Stomach smooth muscle (tissue), 2 donors: ENCODE measurements at regions not wholly inside any gene's neighbourhood (a gene's known extent, or its start where the extent isn't known, plus 50 kb on each side); places are given as distances from the start of the nearest gene placed in this dataset.
"Not testable (repeated sequence)": the region's sequence is repeated elsewhere in the genome, so short reads cannot be mapped to it uniquely, and the experiment has no call there.

Source experiments
- H3K27ac ChIP-seq: one replicate; pipeline ENCODE4 v1.7.0; 2013; ENCODE audit warnings: mild to moderate bottlenecking, low read length, inconsistent platforms
- H3K27me3 ChIP-seq, 2 donors: one replicate each; pipeline ENCODE4 v1.7.0; 2013; ENCODE audit warnings: low read length in 2 of 2; ENCODE audit not compliant: insufficient read depth in 2 of 2, control insufficient read depth in 1 of 2
- H3K36me3 ChIP-seq, 2 donors: one replicate each; pipeline ENCODE4 v1.7.0; 2013; ENCODE audit warnings: low read length in 2 of 2; ENCODE audit not compliant: control insufficient read depth in 2 of 2, insufficient read depth in 2 of 2
- H3K4me1 ChIP-seq: one replicate; pipeline ENCODE4 v1.7.0; 2013; ENCODE audit warnings: low read length; ENCODE audit not compliant: control insufficient read depth, insufficient read depth
- H3K4me3 ChIP-seq, 2 donors: one replicate each; pipeline ENCODE4 v1.7.0; 2013; ENCODE audit warnings: low read length in 2 of 2
- H3K9ac ChIP-seq, 2 donors: one replicate each; pipeline ENCODE4 v1.7.0; 2013; ENCODE audit warnings: low read length in 2 of 2, mild to moderate bottlenecking in 1 of 2
- H3K9me3 ChIP-seq, 2 donors: one replicate each; pipeline ENCODE4 v1.7.0; 2013; ENCODE audit warnings: low read length in 2 of 2; ENCODE audit not compliant: control insufficient read depth in 2 of 2
- donor health status: healthy.
- donor health status: Pancreatic carcinoma.

GRCh38 chr6:21333715-21334114 is 259.8 kb upstream of the SOX4 start:
- Histone ChIP-seq H3K4me3 (no peak overlapping the region), H3K27ac (no peak overlapping the region)

GRCh38 chr6:21334651-21335050 is 258.9 kb upstream of the SOX4 start:
- Histone ChIP-seq H3K4me3 (no peak overlapping the region), H3K36me3 (no peaks in the 10 kb centered on the region), H3K4me1 (peaks cover 8% of the 10 kb centered on the region), H3K27me3 (no peaks in the 10 kb centered on the region), H3K9ac (no peak overlapping the region), H3K9me3 (no peaks in the 10 kb centered on the region), H3K27ac (no peak overlapping the region)

More at GRCh38 chr6:21333715-21334114, 259.8 kb upstream of the SOX4 start:
- peaks cover 8% of the 10 kb centered on the region for H3K4me1 ChIP-seq
- H3K27me3 ChIP-seq = no peaks in the 10 kb centered on the region
- no peak overlapping the region for H3K9ac ChIP-seq
- no peaks in the 10 kb centered on the region for H3K36me3 ChIP-seq
- no peaks in the 10 kb centered on the region for H3K9me3 ChIP-seq

DNA sequence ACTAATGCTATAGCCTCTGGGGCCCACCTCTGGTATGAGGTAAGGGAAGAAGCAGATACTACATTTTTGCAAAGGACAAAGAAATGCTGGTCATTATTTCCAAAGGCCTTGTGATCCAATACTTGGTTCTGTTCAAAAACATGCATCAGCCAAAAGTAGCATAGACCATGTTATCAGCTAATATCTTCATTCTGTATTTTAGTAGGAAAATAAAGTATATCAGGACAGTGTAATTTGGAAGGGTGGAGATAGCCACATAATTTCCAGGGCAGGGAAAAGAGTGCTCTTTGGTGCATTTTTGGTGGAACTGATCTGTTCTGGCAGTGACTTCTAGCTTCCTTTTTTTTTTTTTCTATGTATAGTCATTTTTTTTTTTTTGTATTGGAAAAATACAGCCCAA is 258.0 kb upstream of the SOX4 start:
- H3K27me3 ChIP-seq = no peaks in the 10 kb centered on the region
- no peak overlapping the region for H3K27ac ChIP-seq
- H3K4me3 ChIP-seq = no peak overlapping the region
- no peak overlapping the region for H3K9ac ChIP-seq
- no peaks in the 10 kb centered on the region for H3K9me3 ChIP-seq
- no peaks in the 10 kb centered on the region for H3K36me3 ChIP-seq
- peaks cover 8% of the 10 kb centered on the region for H3K4me1 ChIP-seq

DNA sequence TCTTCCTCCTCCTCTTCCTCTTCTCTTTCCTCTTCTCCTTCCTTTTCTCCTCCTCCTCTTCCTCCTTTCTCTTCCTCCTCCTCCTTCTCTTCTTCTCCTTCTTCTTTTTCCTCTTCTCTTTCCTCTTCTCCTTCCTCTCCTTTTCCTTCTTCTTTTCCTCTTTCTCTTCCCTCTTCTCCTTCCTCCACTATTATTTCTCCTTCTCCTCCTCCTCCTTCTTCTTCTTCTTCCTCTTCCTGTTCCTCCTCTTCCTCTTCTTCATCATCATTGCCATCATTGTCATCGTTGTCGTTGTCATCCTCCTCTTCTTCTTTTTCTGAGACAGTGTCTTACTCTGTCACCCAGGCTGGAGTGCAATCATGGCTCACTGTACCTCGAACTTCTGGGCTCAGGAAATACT is 256.3 kb upstream of the SOX4 start:
- Histone ChIP-seq H3K27me3 (no peaks in the 10 kb centered on the region), H3K27ac (no peak overlapping the region), H3K9ac (no peak overlapping the region), H3K36me3 (no peaks in the 10 kb centered on the region), H3K4me3 (no peak overlapping the region), H3K4me1 (peaks cover 2% of the 10 kb centered on the region), H3K9me3 (no peaks in the 10 kb centered on the region)

- Histone ChIP-seq H3K27ac (no peak overlapping the region), H3K27me3 (no peaks in the 10 kb centered on the region), H3K9me3 (no peaks in the 10 kb centered on the region), H3K4me1 (no peaks in the 10 kb centered on the region), H3K36me3 (no peaks in the 10 kb centered on the region), H3K9ac (no peak overlapping the region), H3K4me3 (no peak overlapping the region)
Measured at GRCh38 chr6:21340573-21340972, 253.0 kb upstream of the SOX4 start.

DNA sequence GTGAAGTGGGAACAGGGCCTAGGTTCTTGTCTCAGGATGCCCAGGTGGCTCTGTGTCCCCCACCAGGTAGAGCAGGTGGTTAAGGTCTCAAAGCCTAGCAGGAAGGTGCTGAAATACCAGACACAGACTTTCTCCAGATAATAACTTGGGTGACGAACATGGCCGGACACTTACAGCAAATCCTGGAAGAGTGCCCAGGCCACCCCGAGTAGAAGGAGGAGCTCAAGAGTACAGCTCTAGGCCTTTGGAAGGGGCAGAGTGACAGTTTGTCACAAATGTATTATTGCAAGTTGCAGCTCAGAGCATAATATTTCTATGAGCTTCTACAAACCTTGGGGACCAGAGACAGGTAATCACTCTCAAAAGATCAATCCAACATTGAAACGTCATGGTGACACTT is 251.6 kb upstream of the SOX4 start:
- H3K36me3 ChIP-seq = no peaks in the 10 kb centered on the region
- no peaks in the 10 kb centered on the region for H3K27me3 ChIP-seq
- no peak overlapping the region for H3K4me3 ChIP-seq
- no peak overlapping the region for H3K27ac ChIP-seq
- H3K4me1 ChIP-seq = no peaks in the 10 kb centered on the region
- H3K9me3 ChIP-seq = no peaks in the 10 kb centered on the region
- no peak overlapping the region for H3K9ac ChIP-seq

DNA sequence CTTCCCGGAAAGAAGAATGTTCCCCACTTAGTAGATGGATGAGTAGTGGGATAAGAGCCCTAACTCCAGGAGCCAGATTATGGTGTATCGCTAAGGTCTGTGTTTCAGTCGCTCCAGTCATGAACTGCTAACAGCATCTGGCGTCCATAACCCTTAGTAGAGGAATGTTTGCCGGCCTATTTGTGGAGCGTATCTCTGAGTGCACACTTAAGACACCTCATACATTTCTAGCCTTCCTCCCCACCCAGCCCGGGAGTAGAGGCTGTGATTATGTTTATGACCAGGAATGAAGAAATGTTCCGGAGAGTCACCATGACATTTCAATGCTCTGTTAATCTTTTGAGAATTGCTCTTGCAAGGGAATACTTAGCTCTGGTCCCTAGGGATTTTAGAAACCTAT is 251.1 kb upstream of the SOX4 start:
- Histone ChIP-seq H3K27me3 (no peaks in the 10 kb centered on the region), H3K9ac (no peak overlapping the region), H3K4me3 (no peak overlapping the region), H3K36me3 (no peaks in the 10 kb centered on the region), H3K4me1 (no peaks in the 10 kb centered on the region), H3K27ac (no peak overlapping the region), H3K9me3 (no peaks in the 10 kb centered on the region)

DNA sequence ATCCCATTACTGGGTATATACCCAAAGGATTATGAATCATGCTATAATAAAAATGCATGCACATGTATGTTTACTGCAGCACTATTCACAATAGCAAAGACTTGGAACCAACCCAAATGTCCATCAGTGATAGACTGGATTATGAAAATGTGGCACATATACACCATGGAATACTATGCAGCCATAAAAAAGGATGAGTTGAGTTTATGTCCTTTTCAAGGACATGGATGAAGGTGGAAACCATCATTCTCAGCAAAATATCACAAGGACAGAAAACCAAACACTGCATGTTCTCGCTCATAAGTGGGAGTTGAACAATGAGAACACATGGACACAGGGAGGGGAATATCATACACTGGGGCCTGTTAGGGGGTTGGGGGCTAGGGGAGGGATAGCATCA is 247.8 kb upstream of the SOX4 start:
- not testable (repeated sequence) for H3K27ac ChIP-seq, H3K4me3 ChIP-seq, H3K4me1 ChIP-seq, H3K9ac ChIP-seq, H3K27me3 ChIP-seq, H3K9me3 ChIP-seq, H3K36me3 ChIP-seq

GRCh38 chr6:21348146-21348503 is 245.4 kb upstream of the SOX4 start:
- no peaks in the 10 kb centered on the region for H3K36me3 ChIP-seq
- H3K27ac ChIP-seq = no peak overlapping the region
- peaks cover 4% of the 10 kb centered on the region for H3K4me1 ChIP-seq

GRCh38 chr6:21348504-21349195 is 244.9 kb upstream of the SOX4 start:
- Histone ChIP-seq H3K9me3 (no peaks in the 10 kb centered on the region), H3K36me3 (no peaks in the 10 kb centered on the region), H3K4me1 (peaks cover 4% of the 10 kb centered on the region), H3K4me3 (no peak overlapping the region), H3K27ac (no peak overlapping the region), H3K27me3 (no peaks in the 10 kb centered on the region), H3K9ac (no peak overlapping the region)

More at GRCh38 chr6:21348146-21348503, 245.4 kb upstream of the SOX4 start:
- Histone ChIP-seq H3K9me3 (no peaks in the 10 kb centered on the region), H3K27me3 (no peaks in the 10 kb centered on the region), H3K4me3 (no peak overlapping the region), H3K9ac (no peak overlapping the region)

DNA sequence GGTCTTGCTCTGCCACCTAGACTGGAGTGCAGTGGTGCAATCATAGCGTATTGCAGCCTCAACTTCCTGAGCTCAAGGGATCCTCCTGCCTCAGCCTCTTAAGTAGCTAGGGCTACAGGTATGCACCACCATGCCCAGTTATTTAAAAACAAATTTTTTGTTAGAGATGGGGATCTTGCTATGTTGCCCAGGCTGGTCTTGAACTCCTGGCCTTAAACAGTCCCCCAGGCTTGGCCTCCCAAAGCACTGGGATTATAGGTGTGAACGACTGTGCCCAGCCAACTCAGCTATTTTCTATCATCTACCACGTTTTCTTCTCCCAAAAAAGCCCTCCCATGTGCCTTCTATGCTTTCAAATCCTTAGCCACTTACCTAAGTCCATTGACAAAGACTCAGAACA is 243.7 kb upstream of the SOX4 start:
- Histone ChIP-seq H3K27me3 (no peaks in the 10 kb centered on the region), H3K9me3 (no peaks in the 10 kb centered on the region), H3K9ac (no peak overlapping the region), H3K4me1 (peaks cover 4% of the 10 kb centered on the region), H3K27ac (no peak overlapping the region), H3K4me3 (no peak overlapping the region), H3K36me3 (no peaks in the 10 kb centered on the region)
